ENCODE measurements at regions not wholly inside any gene's neighbourhood (a gene's known extent, or its start where the extent isn't known, plus 50 kb on each side); places are given as distances from the start of the nearest gene placed in this dataset.

GRCh38 chr9:24297931-24298330 lies 247.8 kb downstream of the IZUMO3 start:
- TF ChIP-seq EZH2phosphoT487 (IDR thresholded peaks at IDR 0.05; ENCODE audit: borderline replicate concordance, low read depth, low read length) (no peak), CTCF (conservative IDR thresholded peaks at IDR 0.05; ENCODE audit: low read length) (no peak)
- intact Hi-C loops (cut with micrococcal nuclease; ENCODE audit: unreplicated experiment), result no loop called here
- Histone ChIP-seq H3K9me3 (ENCODE audit: low read length) (no peaks in the 10 kb centered on the region), H3K4me3 (ENCODE audit: low read depth, low read length, poor library complexity, severe bottlenecking) (no peak overlapping the region), H3K9me2 (ENCODE audit: insufficient read depth, low read length) (no peaks in the 10 kb centered on the region), H2AFZ (ENCODE audit: low read length) (no peak overlapping the region), H3K36me3 (ENCODE audit: insufficient read depth, low read length) (no peaks in the 10 kb centered on the region), H3K27ac (ENCODE audit: low read depth, low read length, poor library complexity, severe bottlenecking) (no peak overlapping the region), H3K79me2 (ENCODE audit: insufficient read depth, low read depth, low read length) (no peaks in the 10 kb centered on the region), H3K4me2 (ENCODE audit: low read length) (no peak overlapping the region), H3K4me1 (ENCODE audit: insufficient read depth, low read length, poor library complexity, severe bottlenecking) (no peaks in the 10 kb centered on the region), H4K20me1 (ENCODE audit: insufficient read depth, low read length) (no peaks in the 10 kb centered on the region)
- BruUV-seq (replicated peaks), result no TSS peak
- ChIA-PET CTCF (ENCODE audit: unreplicated experiment) (no interaction called here), POLR2A (interaction anchor here (0.6 to 1.4 kb wide), 2 partner anchors 10 to 21 kb away, joined by 3 read pairs; no protein-coding TSS in a partner anchor)
- DNase-seq (ENCODE audit: low spot score), result no peak

- Histone ChIP-seq H3K27ac (ENCODE audit: low read depth, low read length, poor library complexity, severe bottlenecking) (no peak overlapping the region), H4K20me1 (ENCODE audit: insufficient read depth, low read length) (no peaks in the 10 kb centered on the region), H3K9me3 (ENCODE audit: low read length) (no peaks in the 10 kb centered on the region), H3K36me3 (ENCODE audit: insufficient read depth, low read length) (no peaks in the 10 kb centered on the region), H3K4me1 (ENCODE audit: insufficient read depth, low read length, poor library complexity, severe bottlenecking) (no peaks in the 10 kb centered on the region), H3K4me2 (ENCODE audit: low read length) (no peak overlapping the region), H3K79me2 (ENCODE audit: insufficient read depth, low read depth, low read length) (no peaks in the 10 kb centered on the region), H3K9me2 (ENCODE audit: insufficient read depth, low read length) (no peaks in the 10 kb centered on the region), H2AFZ (ENCODE audit: low read length) (no peak overlapping the region), H3K4me3 (ENCODE audit: low read depth, low read length, poor library complexity, severe bottlenecking) (no peak overlapping the region)
- intact Hi-C loops (cut with micrococcal nuclease; ENCODE audit: unreplicated experiment), result no loop called here
- POLR2A ChIA-PET, result no interaction called here
- no TSS peak for BruUV-seq (replicated peaks)
- no peak for DNase-seq (ENCODE audit: low spot score)
- TF ChIP-seq CTCF (conservative IDR thresholded peaks at IDR 0.05; ENCODE audit: low read length) (no peak), EZH2phosphoT487 (IDR thresholded peaks at IDR 0.05; ENCODE audit: borderline replicate concordance, low read depth, low read length) (no peak)
- CTCF ChIA-PET (ENCODE audit: unreplicated experiment), result no interaction called here
Observed at GRCh38 chr9:24296124-24296523, 249.6 kb downstream of the IZUMO3 start.

- Histone ChIP-seq H4K20me1 (ENCODE audit: insufficient read depth, low read length) (no peaks in the 10 kb centered on the region), H3K9me3 (ENCODE audit: low read length) (no peaks in the 10 kb centered on the region), H3K79me2 (ENCODE audit: insufficient read depth, low read depth, low read length) (no peaks in the 10 kb centered on the region), H3K4me3 (ENCODE audit: low read depth, low read length, poor library complexity, severe bottlenecking) (no peak overlapping the region), H3K4me2 (ENCODE audit: low read length) (no peak overlapping the region), H2AFZ (ENCODE audit: low read length) (no peak overlapping the region), H3K9me2 (ENCODE audit: insufficient read depth, low read length) (no peaks in the 10 kb centered on the region), H3K36me3 (ENCODE audit: insufficient read depth, low read length) (no peaks in the 10 kb centered on the region), H3K4me1 (ENCODE audit: insufficient read depth, low read length, poor library complexity, severe bottlenecking) (no peaks in the 10 kb centered on the region), H3K27ac (ENCODE audit: low read depth, low read length, poor library complexity, severe bottlenecking) (no peak overlapping the region)
- no TSS peak for BruUV-seq (replicated peaks)
- no peak for DNase-seq (ENCODE audit: low spot score)
- intact Hi-C loops (cut with micrococcal nuclease; ENCODE audit: unreplicated experiment), result no loop called here
- POLR2A ChIA-PET, result no interaction called here
- TF ChIP-seq CTCF (conservative IDR thresholded peaks at IDR 0.05; ENCODE audit: low read length) (no peak), EZH2phosphoT487 (IDR thresholded peaks at IDR 0.05; ENCODE audit: borderline replicate concordance, low read depth, low read length) (no peak)
- CTCF ChIA-PET (ENCODE audit: unreplicated experiment), result no interaction called here
Observed at GRCh38 chr9:24293386-24293785, 252.3 kb downstream of the IZUMO3 start.
